H1 (cell line): ENCODE measurements at regions not wholly inside any gene's neighbourhood (a gene's known extent, or its start where the extent isn't known, plus 50 kb on each side); places are given as distances from the start of the nearest gene placed in this dataset.

Source experiments
- SP2 ChIP-seq: IDR thresholded peaks from 2 replicates; pipeline ENCODE4 v1.6.1; 2012; ENCODE audit warnings: mild to moderate bottlenecking, low read length, inconsistent platforms
- TF ChIP-seq, protein P1 (sequence below): IDR thresholded peaks from 2 replicates; pipeline ENCODE4 v1.6.1; 2012; ENCODE audit warnings: low read length, inconsistent platforms

DNA sequence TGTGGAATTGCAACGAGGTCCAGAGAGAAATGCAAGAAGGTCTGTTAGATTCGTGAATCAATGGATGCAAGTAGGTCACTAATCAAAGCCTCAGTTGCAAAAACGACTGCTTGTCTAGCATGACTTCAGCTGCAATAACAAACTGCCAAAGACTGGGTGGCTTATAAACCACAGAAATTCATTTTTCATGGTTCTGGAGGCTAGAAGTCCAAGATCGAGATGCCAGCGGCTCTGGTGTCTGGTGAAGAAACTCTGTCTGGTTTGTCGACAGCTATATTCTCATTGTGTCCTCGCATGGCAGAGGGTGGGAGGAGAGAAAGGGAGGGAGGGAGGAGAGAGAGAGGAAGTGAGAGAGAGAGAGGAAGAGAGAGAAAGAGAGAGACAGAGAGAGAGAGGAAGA lies 114.7 kb downstream of the MXRA5 start (continued):
- no peak for TF ChIP-seq SP2
- TF ChIP-seq, protein P1, sequence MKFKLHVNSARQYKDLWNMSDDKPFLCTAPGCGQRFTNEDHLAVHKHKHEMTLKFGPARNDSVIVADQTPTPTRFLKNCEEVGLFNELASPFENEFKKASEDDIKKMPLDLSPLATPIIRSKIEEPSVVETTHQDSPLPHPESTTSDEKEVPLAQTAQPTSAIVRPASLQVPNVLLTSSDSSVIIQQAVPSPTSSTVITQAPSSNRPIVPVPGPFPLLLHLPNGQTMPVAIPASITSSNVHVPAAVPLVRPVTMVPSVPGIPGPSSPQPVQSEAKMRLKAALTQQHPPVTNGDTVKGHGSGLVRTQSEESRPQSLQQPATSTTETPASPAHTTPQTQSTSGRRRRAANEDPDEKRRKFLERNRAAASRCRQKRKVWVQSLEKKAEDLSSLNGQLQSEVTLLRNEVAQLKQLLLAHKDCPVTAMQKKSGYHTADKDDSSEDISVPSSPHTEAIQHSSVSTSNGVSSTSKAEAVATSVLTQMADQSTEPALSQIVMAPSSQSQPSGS, result no peak
